DOHH2 (cell line): ENCODE measurements at regions not wholly inside any gene's neighbourhood (a gene's known extent, or its start where the extent isn't known, plus 50 kb on each side); places are given as distances from the start of the nearest gene placed in this dataset.

Experiments used
- H3F3A ChIP-seq: fragments of 200-600 bp; sonication (generic), shearing (Covaris generic); 2 replicates; pipeline ENCODE4 v1.6.0; 2016; ENCODE audit warnings: antibody characterized with exemption, mild to moderate bottlenecking; ENCODE audit not compliant: control insufficient read depth, insufficient read depth
- H3K27ac ChIP-seq: fragments of 200-600 bp; sonication (generic); 2 replicates; pipeline ENCODE4 v1.5.1; 2014; ENCODE audit warnings: low read depth, mild to moderate bottlenecking, low read length, moderate library complexity
- H3K27me3 ChIP-seq: fragments of 200-600 bp; sonication (generic); 2 replicates; pipeline ENCODE4 v1.6.1; 2014; ENCODE audit warnings: mild to moderate bottlenecking, low read length, mixed read lengths; ENCODE audit not compliant: control insufficient read depth
- H3K36me3 ChIP-seq: fragments of 200-600 bp; sonication (generic); 2 replicates; pipeline ENCODE4 v1.6.1; 2014; ENCODE audit warnings: mild to moderate bottlenecking, low read length, moderate library complexity, mixed read lengths; ENCODE audit not compliant: control insufficient read depth
- H3K4me1 ChIP-seq: fragments of 200-600 bp; sonication (generic); 2 replicates; pipeline ENCODE4 v1.6.1; 2014; ENCODE audit warnings: mild to moderate bottlenecking, low read length, mixed read lengths; ENCODE audit not compliant: control insufficient read depth
- H3K4me2 ChIP-seq: fragments of 200-600 bp; sonication (generic); 2 replicates; pipeline ENCODE4 v1.6.0; 2014; ENCODE audit warnings: mild to moderate bottlenecking, low read length, moderate library complexity
- H3K4me3 ChIP-seq: fragments of 200-600 bp; sonication (generic); 2 replicates; pipeline ENCODE4 v1.5.1; 2014; ENCODE audit warnings: mild to moderate bottlenecking, low read length, mixed read lengths
- H3K79me2 ChIP-seq: fragments of 200-600 bp; sonication (generic); 2 replicates; pipeline ENCODE4 v1.6.1; 2014; ENCODE audit warnings: mild to moderate bottlenecking, low read length, mixed read lengths; ENCODE audit not compliant: control insufficient read depth
- H3K9me2 ChIP-seq: fragments of 200-600 bp; sonication (generic); replicated peaks from 2 replicates; pipeline ENCODE4 v1.6.1; 2014; ENCODE audit warnings: mild to moderate bottlenecking, low read length, mixed read lengths; ENCODE audit not compliant: control insufficient read depth
- H3K9me3 ChIP-seq: fragments of 200-600 bp; sonication (generic); 2 replicates; pipeline ENCODE4 v1.6.1; 2014; ENCODE audit warnings: antibody characterized with exemption, low read length, mixed read lengths; ENCODE audit not compliant: control insufficient read depth, insufficient read depth
- H4K20me1 ChIP-seq: fragments of 200-600 bp; sonication (generic); 2 replicates; pipeline ENCODE4 v1.6.0; 2014; ENCODE audit warnings: low read depth, mild to moderate bottlenecking, antibody characterized with exemption, low read length, moderate library complexity; ENCODE audit not compliant: control insufficient read depth, insufficient read depth
- CTCF ChIP-seq: fragments of 200-600 bp; sonication (generic); IDR thresholded peaks from one replicate; pipeline ENCODE4 v1.5.1; 2014; ENCODE audit warnings: antibody characterized with exemption, mild to moderate bottlenecking, low read depth, low read length; ENCODE audit not compliant: poor library complexity, severe bottlenecking
- EZH2phosphoT487 ChIP-seq: fragments of 200-600 bp; sonication (generic); IDR thresholded peaks from 2 replicates; pipeline ENCODE4 v1.6.1; 2017; ENCODE audit warnings: borderline replicate concordance, mild to moderate bottlenecking, antibody characterized with exemption, low read length, moderate library complexity, mixed read lengths

GRCh38 chr19:28022506-28022905, 1190.4 kb downstream of the UQCRFS1 start:
- no peaks in the 10 kb centered on the region for H3K79me2 ChIP-seq
- H3F3A ChIP-seq, result no peaks in the 10 kb centered on the region
- H3K36me3 ChIP-seq, result no peaks in the 10 kb centered on the region
- no peak overlapping the region for H3K4me2 ChIP-seq
- no peak overlapping the region for H3K4me3 ChIP-seq
- no peaks in the 10 kb centered on the region for H3K4me1 ChIP-seq
- H3K9me2 ChIP-seq, result no peaks in the 10 kb centered on the region
- H3K27me3 ChIP-seq, result no peaks in the 10 kb centered on the region
- no peaks in the 10 kb centered on the region for H3K9me3 ChIP-seq
- H3K27ac ChIP-seq, result no peak overlapping the region
- TF ChIP-seq EZH2phosphoT487 (no peak), CTCF (no peak)
- H4K20me1 ChIP-seq, result no peaks in the 10 kb centered on the region

- H3K36me3 ChIP-seq, result no peaks in the 10 kb centered on the region
- H3K27me3 ChIP-seq, result no peaks in the 10 kb centered on the region
- no peaks in the 10 kb centered on the region for H3K9me3 ChIP-seq
- no peak overlapping the region for H3K27ac ChIP-seq
- no peaks in the 10 kb centered on the region for H3K9me2 ChIP-seq
- no peaks in the 10 kb centered on the region for H3F3A ChIP-seq
- no peak for TF ChIP-seq EZH2phosphoT487
- TF ChIP-seq CTCF, result no peak
- no peak overlapping the region for H3K4me3 ChIP-seq
- H3K4me1 ChIP-seq, result no peaks in the 10 kb centered on the region
- no peak overlapping the region for H3K4me2 ChIP-seq
- H3K79me2 ChIP-seq, result no peaks in the 10 kb centered on the region
- no peaks in the 10 kb centered on the region for H4K20me1 ChIP-seq
Observed at GRCh38 chr19:28021259-28022185, 1191.4 kb downstream of the UQCRFS1 start.

- H3K79me2 ChIP-seq, result no peaks in the 10 kb centered on the region
- H3K9me3 ChIP-seq, result no peaks in the 10 kb centered on the region
- no peaks in the 10 kb centered on the region for H3F3A ChIP-seq
- no peaks in the 10 kb centered on the region for H3K27me3 ChIP-seq
- TF ChIP-seq CTCF (no peak), EZH2phosphoT487 (no peak)
- H3K9me2 ChIP-seq, result no peaks in the 10 kb centered on the region
- no peaks in the 10 kb centered on the region for H3K4me1 ChIP-seq
- no peak overlapping the region for H3K4me2 ChIP-seq
- H3K36me3 ChIP-seq, result no peaks in the 10 kb centered on the region
- H4K20me1 ChIP-seq, result no peaks in the 10 kb centered on the region
- no peak overlapping the region for H3K27ac ChIP-seq
- no peak overlapping the region for H3K4me3 ChIP-seq
Observed at GRCh38 chr19:28020619-28021258, 1192.2 kb downstream of the UQCRFS1 start.
